ENCODE measurements at regions not wholly inside any gene's neighbourhood (a gene's known extent, or its start where the extent isn't known, plus 50 kb on each side); places are given as distances from the start of the nearest gene placed in this dataset.
A peak's percentile ranks its signal among the peaks of the same experiment; 100 is the strongest.
"Not testable (repeated sequence)": the region's sequence is repeated elsewhere in the genome, so short reads cannot be mapped to it uniquely, and the experiment has no call there.

GRCh38 chr7:56466607-56467525, 350.6 kb upstream of the NUPR2 start:
- not testable (repeated sequence) for DNase-seq

GRCh38 chr7:56449762-56450161, 333.5 kb upstream of the NUPR2 start:
- DNase-seq = no peak

- DNase-seq = no peak
Observed at GRCh38 chr7:56447864-56448693, 331.9 kb upstream of the NUPR2 start.

- not testable (repeated sequence) for DNase-seq
Observed at GRCh38 chr7:56420528-56420927, 304.3 kb upstream of the NUPR2 start.

GRCh38 chr7:56375173-56375572, 259.0 kb upstream of the NUPR2 start:
- no peak for DNase-seq

GRCh38 chr7:56374666-56375065, 258.4 kb upstream of the NUPR2 start:
- not testable (repeated sequence) for DNase-seq

- DNase-seq = peak; percentile 32
Observed at GRCh38 chr7:56373314-56373713, 257.1 kb upstream of the NUPR2 start.

- DNase-seq = not testable (repeated sequence)
Observed at GRCh38 chr7:56371792-56372191, 255.6 kb upstream of the NUPR2 start.

GRCh38 chr7:56370208-56370872, 254.1 kb upstream of the NUPR2 start:
- not testable (repeated sequence) for DNase-seq

GRCh38 chr7:56367914-56368313, 251.7 kb upstream of the NUPR2 start:
- DNase-seq = not testable (repeated sequence)

GRCh38 chr7:56367411-56367810, 251.2 kb upstream of the NUPR2 start:
- not testable (repeated sequence) for DNase-seq

- not testable (repeated sequence) for DNase-seq
Observed at GRCh38 chr7:56366701-56367100, 250.5 kb upstream of the NUPR2 start.

- DNase-seq = not testable (repeated sequence)
Observed at GRCh38 chr7:56352576-56352975, 236.4 kb upstream of the NUPR2 start.

GRCh38 chr7:56351181-56351580, 235.0 kb upstream of the NUPR2 start:
- not testable (repeated sequence) for DNase-seq

GRCh38 chr7:56348311-56348710, 232.1 kb upstream of the NUPR2 start:
- DNase-seq = not testable (repeated sequence)

- DNase-seq = peak; percentile 10
Observed at GRCh38 chr7:56328327-56328726, 212.1 kb upstream of the NUPR2 start.

- no peak for DNase-seq
Observed at GRCh38 chr7:56290548-56290947, 174.3 kb upstream of the NUPR2 start.

- no peak for DNase-seq
Observed at GRCh38 chr7:56287429-56288138, 171.4 kb upstream of the NUPR2 start.

- no peak for DNase-seq
Observed at GRCh38 chr7:56256108-56256507, 139.9 kb upstream of the NUPR2 start.

GRCh38 chr7:56250135-56250534, 133.9 kb upstream of the NUPR2 start:
- no peak for DNase-seq

GRCh38 chr7:56229631-56230030, 113.4 kb upstream of the NUPR2 start:
- DNase-seq = no peak

GRCh38 chr7:56222866-56223265, 106.6 kb upstream of the NUPR2 start:
- no peak for DNase-seq
